Activated B cell treated with CpG ODN at 0.5 μM for 24 hours (primary cell): ENCODE measurements at regions not wholly inside any gene's neighbourhood (a gene's known extent, or its start where the extent isn't known, plus 50 kb on each side); places are given as distances from the start of the nearest gene placed in this dataset.

Experiments
- ATAC-seq: fragments of 200-7000 bp; cut with Tn5 transposase; one replicate; pipeline ENCODE4 v1.10.0; 2021; ENCODE audit warnings: low read depth, mild to moderate bottlenecking, moderate library complexity
- CTCF ChIA-PET: fragments of 350-600 bp; sonication (Branson Sonifier 250); formaldehyde crosslinking; loops from one replicate; lab custom pipeline; 2021; ENCODE audit warnings: antibody characterized with exemption; lab: Charles Lee
- POLR2A ChIA-PET: fragments of 350-600 bp; sonication (Branson Sonifier 250); formaldehyde crosslinking; loops from one replicate; lab custom pipeline; 2021; ENCODE audit warnings: antibody characterized with exemption; lab: Charles Lee
- DNase-seq: peaks from one replicate; pipeline ENCODE4 v3.0.0; 2022
- H3K27ac Mint-ChIP-seq: one replicate; pipeline ENCODE4 v1.8.0; 2020; ENCODE audit warnings: mixed read lengths
- H3K27me3 Mint-ChIP-seq: one replicate; pipeline ENCODE4 v1.8.0; 2021; ENCODE audit warnings: mixed read lengths
- H3K36me3 Mint-ChIP-seq: one replicate; pipeline ENCODE4 v1.8.0; 2021; ENCODE audit warnings: low read depth, mixed read lengths
- H3K4me1 Mint-ChIP-seq: one replicate; pipeline ENCODE4 v1.8.0; 2021; ENCODE audit warnings: mixed read lengths
- H3K4me3 Mint-ChIP-seq: one replicate; pipeline ENCODE4 v1.8.0; 2020; ENCODE audit warnings: mild to moderate bottlenecking, mixed read lengths
- H3K9me3 Mint-ChIP-seq: one replicate; pipeline ENCODE4 v1.8.0; 2020; ENCODE audit warnings: mixed read lengths
- intact Hi-C: fragments of 100-400 bp; cut with micrococcal nuclease; formaldehyde crosslinking; loops from one replicate; pipeline ENCODE4 v1.15.1; 2024
- TF ChIP-seq, protein P1 (sequence below): fragments of 200-600 bp; IDR thresholded peaks from one replicate; pipeline ENCODE4 v1.8.0; 2022; ENCODE audit warnings: antibody characterized with exemption, mild to moderate bottlenecking

DNA sequence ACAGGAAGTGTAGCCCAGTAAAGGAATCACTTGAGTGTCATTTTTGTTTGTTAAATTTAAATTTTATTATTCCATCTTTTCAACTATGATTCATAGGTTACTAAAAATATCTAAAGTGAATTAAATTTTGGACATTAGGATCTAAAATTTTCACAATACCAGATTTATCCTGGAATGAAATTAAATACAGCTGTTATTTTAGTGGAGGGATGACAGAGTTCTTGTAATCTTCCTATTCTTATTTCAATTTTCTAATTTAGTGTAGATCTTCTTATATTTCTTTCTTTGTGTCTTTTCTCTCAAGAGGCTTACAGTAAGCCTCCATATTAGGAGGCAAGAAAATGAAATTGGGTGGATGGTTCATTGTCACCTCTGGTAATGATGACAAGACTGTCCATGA is 167.9 kb upstream of the TNC start:
- DNase-seq: no peak
- ATAC-seq: no peak
- intact Hi-C loops: no loop called here
- Mint-ChIP-seq H3K4me3 (no peak overlapping the region), H3K4me1 (no peaks in the 10 kb centered on the region), H3K27ac (no peak overlapping the region), H3K36me3 (no peaks in the 10 kb centered on the region), H3K27me3 (peaks cover 2% of the 10 kb centered on the region), H3K9me3 (no peaks in the 10 kb centered on the region)
- POLR2A ChIA-PET: no interaction called here
- CTCF ChIA-PET: no interaction called here
- TF ChIP-seq, protein P1, sequence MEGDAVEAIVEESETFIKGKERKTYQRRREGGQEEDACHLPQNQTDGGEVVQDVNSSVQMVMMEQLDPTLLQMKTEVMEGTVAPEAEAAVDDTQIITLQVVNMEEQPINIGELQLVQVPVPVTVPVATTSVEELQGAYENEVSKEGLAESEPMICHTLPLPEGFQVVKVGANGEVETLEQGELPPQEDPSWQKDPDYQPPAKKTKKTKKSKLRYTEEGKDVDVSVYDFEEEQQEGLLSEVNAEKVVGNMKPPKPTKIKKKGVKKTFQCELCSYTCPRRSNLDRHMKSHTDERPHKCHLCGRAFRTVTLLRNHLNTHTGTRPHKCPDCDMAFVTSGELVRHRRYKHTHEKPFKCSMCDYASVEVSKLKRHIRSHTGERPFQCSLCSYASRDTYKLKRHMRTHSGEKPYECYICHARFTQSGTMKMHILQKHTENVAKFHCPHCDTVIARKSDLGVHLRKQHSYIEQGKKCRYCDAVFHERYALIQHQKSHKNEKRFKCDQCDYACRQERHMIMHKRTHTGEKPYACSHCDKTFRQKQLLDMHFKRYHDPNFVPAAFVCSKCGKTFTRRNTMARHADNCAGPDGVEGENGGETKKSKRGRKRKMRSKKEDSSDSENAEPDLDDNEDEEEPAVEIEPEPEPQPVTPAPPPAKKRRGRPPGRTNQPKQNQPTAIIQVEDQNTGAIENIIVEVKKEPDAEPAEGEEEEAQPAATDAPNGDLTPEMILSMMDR: no peak

DNA sequence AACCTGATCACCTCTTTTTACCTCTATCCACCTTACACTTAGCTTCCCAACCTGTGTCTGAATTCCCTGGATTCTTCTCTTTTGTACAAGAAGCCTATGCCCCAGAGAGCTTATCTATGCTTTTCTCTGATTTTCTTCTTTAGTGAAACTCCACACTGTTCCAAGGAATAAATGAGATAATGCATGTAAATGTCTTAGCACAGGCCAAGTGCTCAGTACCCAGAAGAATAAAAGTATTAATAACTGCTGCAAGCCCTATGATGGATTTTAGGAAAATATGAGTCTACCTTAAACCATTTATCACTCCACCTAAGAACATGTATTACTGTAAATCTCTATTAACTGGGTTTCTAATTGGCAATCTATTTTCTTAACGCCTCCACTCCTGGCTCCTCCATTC is 168.5 kb upstream of the TNC start:
- peaks cover 2% of the 10 kb centered on the region for H3K27me3 Mint-ChIP-seq
- POLR2A ChIA-PET: no interaction called here
- H3K4me1 Mint-ChIP-seq: no peaks in the 10 kb centered on the region
- intact Hi-C loops: no loop called here
- H3K4me3 Mint-ChIP-seq: no peak overlapping the region
- no peaks in the 10 kb centered on the region for H3K36me3 Mint-ChIP-seq
- no peak overlapping the region for H3K27ac Mint-ChIP-seq
- DNase-seq: no peak
- ATAC-seq: no peak
- CTCF ChIA-PET: no interaction called here
- TF ChIP-seq, protein P1: no peak
- H3K9me3 Mint-ChIP-seq: no peaks in the 10 kb centered on the region

DNA sequence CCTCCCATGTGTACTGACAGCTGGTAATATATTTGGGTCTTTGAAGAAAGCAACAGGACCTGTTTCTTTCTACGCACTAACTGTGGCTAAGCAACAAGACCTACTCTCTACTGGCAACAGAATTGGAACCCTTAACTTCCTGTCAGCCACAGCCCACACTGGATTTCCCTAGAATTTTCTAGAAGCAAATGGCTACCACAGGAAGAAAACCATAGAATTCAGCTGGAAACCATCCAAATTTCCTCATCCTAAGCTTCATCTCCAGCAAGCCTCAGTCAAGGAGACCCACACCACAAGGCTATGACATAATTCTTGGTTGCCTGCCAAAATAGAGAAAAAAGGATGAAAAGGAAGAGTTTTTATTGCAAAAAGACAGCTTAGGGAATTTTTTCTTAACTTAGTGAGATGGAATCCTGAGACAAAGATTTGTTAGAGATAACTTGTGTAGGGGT is 171.8 kb upstream of the TNC start:
- intact Hi-C loops: no loop called here
- CTCF ChIA-PET: no interaction called here

DNA sequence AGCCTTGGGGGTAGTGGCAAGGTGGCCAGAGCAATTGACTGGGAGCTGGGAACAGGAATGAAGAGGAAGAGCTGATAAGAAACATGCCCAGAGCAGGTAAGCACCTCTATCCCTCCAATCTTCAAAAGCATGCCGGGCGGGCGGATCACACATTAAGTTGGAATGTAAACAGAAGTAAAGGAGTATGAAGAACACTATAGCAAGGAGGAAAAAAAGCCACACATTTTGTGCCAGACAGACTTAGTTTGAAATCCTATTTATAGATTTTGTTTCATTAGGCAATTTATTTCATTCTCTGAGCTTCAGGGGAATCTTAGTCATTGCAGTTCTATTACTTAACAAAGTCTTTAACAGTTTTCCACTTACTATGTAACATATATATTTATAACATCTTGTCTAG is 173.9 kb upstream of the TNC start:
- ATAC-seq: no peak
- Mint-ChIP-seq H3K4me3 (no peak overlapping the region), H3K27me3 (no peaks in the 10 kb centered on the region), H3K9me3 (no peaks in the 10 kb centered on the region), H3K27ac (no peak overlapping the region), H3K36me3 (no peaks in the 10 kb centered on the region), H3K4me1 (no peaks in the 10 kb centered on the region)
- intact Hi-C loops: no loop called here
- ChIA-PET CTCF (no interaction called here), POLR2A (no interaction called here)
- no peak for DNase-seq
- TF ChIP-seq, protein P1: no peak

More for the DNA sequence above, 171.8 kb upstream of the TNC start:
- Mint-ChIP-seq H3K4me1 (no peaks in the 10 kb centered on the region), H3K36me3 (no peaks in the 10 kb centered on the region), H3K27ac (no peak overlapping the region), H3K9me3 (no peaks in the 10 kb centered on the region), H3K4me3 (no peak overlapping the region), H3K27me3 (no peaks in the 10 kb centered on the region)
- POLR2A ChIA-PET: no interaction called here
- TF ChIP-seq, protein P1: no peak
- DNase-seq (no peak), ATAC-seq (no peak)

DNA sequence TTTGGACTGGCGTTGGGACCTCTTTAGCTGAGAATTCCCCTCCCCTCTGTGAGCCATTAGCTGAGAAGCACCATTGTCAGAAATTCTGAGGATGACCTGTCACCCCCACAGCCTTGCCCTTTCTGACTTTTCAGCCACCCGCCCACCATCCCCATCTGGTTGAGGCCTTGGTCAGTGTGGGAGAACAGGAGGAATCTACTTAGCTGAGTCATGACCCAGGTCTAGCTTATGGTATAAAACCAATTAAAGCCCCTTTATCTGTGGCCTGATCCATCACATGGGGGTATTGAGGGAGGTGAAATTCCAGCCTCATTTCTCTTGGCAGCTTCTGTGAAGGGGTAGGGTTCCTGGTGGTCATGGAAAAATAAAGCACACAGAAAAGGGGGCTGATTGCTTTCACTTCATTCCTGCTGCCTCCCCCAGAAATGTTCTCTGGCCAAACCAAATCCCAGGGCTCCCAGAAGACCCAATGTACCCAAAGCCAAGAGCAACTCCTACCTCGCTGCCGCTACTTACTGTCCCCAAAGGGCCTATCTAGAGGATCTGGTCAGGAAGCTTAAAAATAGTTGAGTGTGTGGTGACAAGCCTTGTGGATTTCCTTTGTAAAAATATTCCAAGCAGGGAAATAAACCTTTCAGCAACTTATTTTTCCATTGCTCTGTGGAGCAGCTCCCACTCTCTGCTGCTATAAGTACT is 174.8 kb upstream of the TNC start:
- TF ChIP-seq, protein P1: no peak
- no peak for ATAC-seq
- no peaks in the 10 kb centered on the region for H3K9me3 Mint-ChIP-seq
- intact Hi-C loops: no loop called here
- H3K27ac Mint-ChIP-seq: no peak overlapping the region
- no peak for DNase-seq
- no peak overlapping the region for H3K4me3 Mint-ChIP-seq
- no peaks in the 10 kb centered on the region for H3K27me3 Mint-ChIP-seq
- ChIA-PET POLR2A (no interaction called here), CTCF (no interaction called here)
- no peaks in the 10 kb centered on the region for H3K36me3 Mint-ChIP-seq
- no peaks in the 10 kb centered on the region for H3K4me1 Mint-ChIP-seq
